SK-N-SH treated with all-trans-retinoic acid at 6 μM for 48 hours (cell line): ENCODE measurements at regions not wholly inside any gene's neighbourhood (a gene's known extent, or its start where the extent isn't known, plus 50 kb on each side); places are given as distances from the start of the nearest gene placed in this dataset.

Source experiments
- ATAC-seq: fragments of 200-7000 bp; cut with Tn5 transposase; 3 replicates; pipeline ENCODE4 v1.9.1; 2020; ENCODE audit warnings: mild to moderate bottlenecking, moderate library complexity
- ARNTL ChIP-seq: fragments of 450-650 bp; formaldehyde crosslinking; IDR thresholded peaks from 2 replicates; pipeline ENCODE4 v1.5.0; 2020; ENCODE audit warnings: low read depth, mild to moderate bottlenecking, moderate library complexity, borderline replicate concordance
- CSRNP3 ChIP-seq: fragments of 250-450 bp; sonication (Bioruptor Pico); IDR thresholded peaks from 2 replicates; pipeline ENCODE4 v1.5.1; 2021; ENCODE audit warnings: mild to moderate bottlenecking, moderate library complexity
- ESRRG ChIP-seq: fragments of 250-450 bp; sonication (Bioruptor Pico); IDR thresholded peaks from 2 replicates; pipeline ENCODE4 v1.6.1; 2021; ENCODE audit warnings: mild to moderate bottlenecking
- GLIS3 ChIP-seq: fragments of 250-450 bp; sonication (Bioruptor Pico); IDR thresholded peaks from 2 replicates; pipeline ENCODE4 v1.5.0; 2020; ENCODE audit warnings: mild to moderate bottlenecking, moderate library complexity
- ISL1 ChIP-seq: fragments of 250-450 bp; sonication (Bioruptor Pico); IDR thresholded peaks from 2 replicates; pipeline ENCODE4 v2.1.2; 2022; ENCODE audit warnings: mild to moderate bottlenecking, moderate library complexity
- OSR1 ChIP-seq: fragments of 250-450 bp; sonication (Bioruptor Pico); IDR thresholded peaks from 2 replicates; pipeline ENCODE4 v1.8.0; 2022; ENCODE audit warnings: moderate library complexity, mild to moderate bottlenecking, inconsistent platforms
- PPARA ChIP-seq: fragments of 250-450 bp; sonication (Bioruptor Pico); IDR thresholded peaks from 2 replicates; pipeline ENCODE4 v1.5.0; 2020; ENCODE audit warnings: mild to moderate bottlenecking, borderline replicate concordance
- RARB ChIP-seq: fragments of 250-450 bp; sonication (Bioruptor Pico); IDR thresholded peaks from 2 replicates; pipeline ENCODE4 v1.8.0; 2021; ENCODE audit warnings: mild to moderate bottlenecking, moderate library complexity
- SNAI2 ChIP-seq: fragments of 250-450 bp; sonication (Bioruptor Pico); IDR thresholded peaks from 2 replicates; pipeline ENCODE4 v1.5.0; 2020; ENCODE audit warnings: mild to moderate bottlenecking, moderate library complexity
- TCF4 ChIP-seq: fragments of 250-450 bp; sonication (Bioruptor Pico); IDR thresholded peaks from 2 replicates; pipeline ENCODE4 v1.8.0; 2021; ENCODE audit warnings: mild to moderate bottlenecking, moderate library complexity, borderline replicate concordance
- TOX ChIP-seq: fragments of 250-450 bp; sonication (Bioruptor Pico); IDR thresholded peaks from 2 replicates; pipeline ENCODE4 v1.8.0; 2021; ENCODE audit warnings: mild to moderate bottlenecking, moderate library complexity, borderline replicate concordance
- TSHZ2 ChIP-seq: fragments of 250-450 bp; sonication (Bioruptor Pico); IDR thresholded peaks from 2 replicates; pipeline ENCODE4 v1.5.0; 2020; ENCODE audit warnings: mild to moderate bottlenecking, moderate library complexity
- ZC3H10 ChIP-seq: fragments of 250-450 bp; sonication (Bioruptor Pico); IDR thresholded peaks from 2 replicates; pipeline ENCODE4 v1.5.1; 2021; ENCODE audit warnings: mild to moderate bottlenecking, moderate library complexity
- ZFP3 ChIP-seq: fragments of 250-450 bp; sonication (Bioruptor Pico); IDR thresholded peaks from 2 replicates; pipeline ENCODE4 v1.5.0; 2020; ENCODE audit warnings: mild to moderate bottlenecking, moderate library complexity
- ZFP30 ChIP-seq: fragments of 450-650 bp; formaldehyde crosslinking; IDR thresholded peaks from 2 replicates; pipeline ENCODE4 v1.5.0; 2022; ENCODE audit warnings: mild to moderate bottlenecking, moderate library complexity
- ZNF565 ChIP-seq: fragments of 450-650 bp; formaldehyde crosslinking; conservative IDR thresholded peaks from 2 replicates; pipeline ENCODE4 v1.5.0; 2020; ENCODE audit warnings: low read depth, mild to moderate bottlenecking, moderate library complexity
- ZNF70 ChIP-seq: fragments of 450-650 bp; formaldehyde crosslinking; IDR thresholded peaks from 2 replicates; pipeline ENCODE4 v1.5.0; 2020; ENCODE audit warnings: mild to moderate bottlenecking, moderate library complexity
- TF ChIP-seq, protein P1 (sequence below): fragments of 250-450 bp; sonication (Bioruptor Pico); IDR thresholded peaks from 2 replicates; pipeline ENCODE4 v1.5.1; 2020; ENCODE audit warnings: low read depth, mild to moderate bottlenecking, moderate library complexity
- TF ChIP-seq, protein P2 (sequence below): fragments of 250-450 bp; sonication (Bioruptor Pico); IDR thresholded peaks from 2 replicates; pipeline ENCODE4 v1.8.0; 2021; ENCODE audit warnings: low read depth, mild to moderate bottlenecking, moderate library complexity, borderline replicate concordance
- TF ChIP-seq, protein P3 (sequence below): fragments of 250-450 bp; sonication (Bioruptor Pico); IDR thresholded peaks from 2 replicates; pipeline ENCODE4 v1.8.0; 2020; ENCODE audit warnings: mild to moderate bottlenecking, moderate library complexity, borderline replicate concordance

DNA sequence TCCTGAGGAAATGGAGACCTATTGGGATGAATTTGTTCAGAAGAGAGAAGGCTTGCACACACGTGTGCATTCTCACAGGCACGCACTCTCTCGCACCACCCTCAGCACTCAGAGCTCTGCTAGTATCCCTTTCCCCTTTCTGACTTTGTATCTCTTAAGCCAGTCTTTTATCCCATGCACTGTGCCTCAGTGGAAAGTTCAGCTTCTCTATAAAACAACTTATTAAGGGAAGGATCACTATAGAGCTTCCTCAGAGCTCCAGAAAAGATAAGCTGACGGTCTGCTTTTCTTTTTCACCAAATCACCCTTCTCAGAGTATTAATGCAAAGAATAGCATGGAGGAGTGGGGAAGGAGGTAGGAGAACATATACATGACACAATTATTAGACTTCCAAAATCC, 207.8 kb downstream of the ENC1 start:
- ATAC-seq: no peak
- TF ChIP-seq, protein P1, sequence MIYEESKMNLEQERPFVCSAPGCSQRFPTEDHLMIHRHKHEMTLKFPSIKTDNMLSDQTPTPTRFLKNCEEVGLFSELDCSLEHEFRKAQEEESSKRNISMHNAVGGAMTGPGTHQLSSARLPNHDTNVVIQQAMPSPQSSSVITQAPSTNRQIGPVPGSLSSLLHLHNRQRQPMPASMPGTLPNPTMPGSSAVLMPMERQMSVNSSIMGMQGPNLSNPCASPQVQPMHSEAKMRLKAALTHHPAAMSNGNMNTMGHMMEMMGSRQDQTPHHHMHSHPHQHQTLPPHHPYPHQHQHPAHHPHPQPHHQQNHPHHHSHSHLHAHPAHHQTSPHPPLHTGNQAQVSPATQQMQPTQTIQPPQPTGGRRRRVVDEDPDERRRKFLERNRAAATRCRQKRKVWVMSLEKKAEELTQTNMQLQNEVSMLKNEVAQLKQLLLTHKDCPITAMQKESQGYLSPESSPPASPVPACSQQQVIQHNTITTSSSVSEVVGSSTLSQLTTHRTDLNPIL (CRISPR knock-in tag): no peak
- no peak for TF ChIP-seq TSHZ2 (CRISPR knock-in tag)
- no peak for TF ChIP-seq CSRNP3 (CRISPR knock-in tag)
- TF ChIP-seq, protein P2, sequence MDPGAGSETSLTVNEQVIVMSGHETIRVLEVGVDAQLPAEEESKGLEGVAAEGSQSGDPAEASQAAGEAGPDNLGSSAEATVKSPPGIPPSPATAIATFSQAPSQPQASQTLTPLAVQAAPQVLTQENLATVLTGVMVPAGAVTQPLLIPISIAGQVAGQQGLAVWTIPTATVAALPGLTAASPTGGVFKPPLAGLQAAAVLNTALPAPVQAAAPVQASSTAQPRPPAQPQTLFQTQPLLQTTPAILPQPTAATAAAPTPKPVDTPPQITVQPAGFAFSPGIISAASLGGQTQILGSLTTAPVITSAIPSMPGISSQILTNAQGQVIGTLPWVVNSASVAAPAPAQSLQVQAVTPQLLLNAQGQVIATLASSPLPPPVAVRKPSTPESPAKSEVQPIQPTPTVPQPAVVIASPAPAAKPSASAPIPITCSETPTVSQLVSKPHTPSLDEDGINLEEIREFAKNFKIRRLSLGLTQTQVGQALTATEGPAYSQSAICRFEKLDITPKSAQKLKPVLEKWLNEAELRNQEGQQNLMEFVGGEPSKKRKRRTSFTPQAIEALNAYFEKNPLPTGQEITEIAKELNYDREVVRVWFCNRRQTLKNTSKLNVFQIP (CRISPR knock-in tag): no peak
- no peak for TF ChIP-seq OSR1 (CRISPR knock-in tag)
- no peak for TF ChIP-seq GLIS3 (CRISPR knock-in tag)
- TF ChIP-seq RARB (CRISPR knock-in tag): no peak
- TF ChIP-seq ESRRG (CRISPR knock-in tag): no peak
- no peak for TF ChIP-seq ZFP3 (CRISPR knock-in tag)
- no peak for TF ChIP-seq SNAI2 (CRISPR knock-in tag)
- no peak for TF ChIP-seq ARNTL (CRISPR knock-in tag)
- TF ChIP-seq ZC3H10 (CRISPR knock-in tag): no peak
- TF ChIP-seq, protein P3, sequence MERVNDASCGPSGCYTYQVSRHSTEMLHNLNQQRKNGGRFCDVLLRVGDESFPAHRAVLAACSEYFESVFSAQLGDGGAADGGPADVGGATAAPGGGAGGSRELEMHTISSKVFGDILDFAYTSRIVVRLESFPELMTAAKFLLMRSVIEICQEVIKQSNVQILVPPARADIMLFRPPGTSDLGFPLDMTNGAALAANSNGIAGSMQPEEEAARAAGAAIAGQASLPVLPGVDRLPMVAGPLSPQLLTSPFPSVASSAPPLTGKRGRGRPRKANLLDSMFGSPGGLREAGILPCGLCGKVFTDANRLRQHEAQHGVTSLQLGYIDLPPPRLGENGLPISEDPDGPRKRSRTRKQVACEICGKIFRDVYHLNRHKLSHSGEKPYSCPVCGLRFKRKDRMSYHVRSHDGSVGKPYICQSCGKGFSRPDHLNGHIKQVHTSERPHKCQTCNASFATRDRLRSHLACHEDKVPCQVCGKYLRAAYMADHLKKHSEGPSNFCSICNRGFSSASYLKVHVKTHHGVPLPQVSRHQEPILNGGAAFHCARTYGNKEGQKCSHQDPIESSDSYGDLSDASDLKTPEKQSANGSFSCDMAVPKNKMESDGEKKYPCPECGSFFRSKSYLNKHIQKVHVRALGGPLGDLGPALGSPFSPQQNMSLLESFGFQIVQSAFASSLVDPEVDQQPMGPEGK: no peak
- TF ChIP-seq ISL1 (CRISPR knock-in tag): no peak
- no peak for TF ChIP-seq ZNF70 (CRISPR knock-in tag)
- no peak for TF ChIP-seq ZFP30 (CRISPR knock-in tag)
- no peak for TF ChIP-seq ZNF565 (CRISPR knock-in tag)
- no peak for TF ChIP-seq TCF4 (CRISPR knock-in tag)
- TF ChIP-seq TOX (CRISPR knock-in tag): no peak

GRCh38 chr5:74432216-74432615, 208.3 kb downstream of the ENC1 start:
- ATAC-seq: no peak
- TF ChIP-seq ZC3H10 (CRISPR knock-in tag): no peak
- no peak for TF ChIP-seq PPARA
- TF ChIP-seq OSR1 (CRISPR knock-in tag): no peak
- no peak for TF ChIP-seq TOX (CRISPR knock-in tag)
- no peak for TF ChIP-seq ZFP30 (CRISPR knock-in tag)
- no peak for TF ChIP-seq ZNF565 (CRISPR knock-in tag)
- TF ChIP-seq, protein P1 (CRISPR knock-in tag): no peak
- no peak for TF ChIP-seq ARNTL (CRISPR knock-in tag)

- no peak for TF ChIP-seq TCF4 (CRISPR knock-in tag)
- TF ChIP-seq SNAI2 (CRISPR knock-in tag): no peak
- no peak for TF ChIP-seq ISL1 (CRISPR knock-in tag)
- no peak for TF ChIP-seq PPARA
- no peak for ATAC-seq
Measured at GRCh38 chr5:74431290-74431669, 209.2 kb downstream of the ENC1 start.
